Heart left ventricle (tissue), 16 donors: ENCODE measurements at regions not wholly inside any gene's neighbourhood (a gene's known extent, or its start where the extent isn't known, plus 50 kb on each side); places are given as distances from the start of the nearest gene placed in this dataset.

Source experiments
- ATAC-seq, 4 donors: fragments of 200-7000 bp; cut with Tn5 transposase; one replicate each; pipeline ENCODE4 v1.9.1; 2020 to 2022; ENCODE audit warnings: moderate library complexity in 4 of 4, mild to moderate bottlenecking in 3 of 4, moderate number of reproducible peaks in 1 of 4
- DNase-seq, 5 donors: peaks; one replicate each; pipeline ENCODE4 v3.0.0-alpha.2; 2020
- H3K27ac ChIP-seq, 12 donors: fragments of 200-600 bp; sonication (generic) in 4 of 12; one replicate each; pipeline versions ENCODE4 v1.5.0 to v1.8.0; 2016 to 2022; ENCODE audit warnings: mild to moderate bottlenecking in 2 of 12
- H3K27me3 ChIP-seq, 9 donors: fragments of 200-600 bp; sonication (generic) in 2 of 9; one replicate each; pipeline versions ENCODE4 v1.5.1 to v1.8.0; 2016 to 2022; ENCODE audit warnings: mild to moderate bottlenecking in 3 of 9
- H3K36me3 ChIP-seq, 9 donors: fragments of 200-600 bp; sonication (generic) in 2 of 9; one replicate each; pipeline versions ENCODE4 v1.5.0 to v1.8.0; 2018 to 2022; ENCODE audit warnings: mild to moderate bottlenecking in 2 of 9
- H3K4me1 ChIP-seq, 12 donors: fragments of 200-600 bp; sonication (generic) in 4 of 12; one replicate each; pipeline versions ENCODE4 v1.5.0 to v1.8.0; 2016 to 2022; ENCODE audit warnings: mild to moderate bottlenecking in 3 of 12
- H3K4me3 ChIP-seq, 12 donors: fragments of 200-600 bp; sonication (generic) in 4 of 12; one replicate each; pipeline versions ENCODE4 v1.5.0 to v1.8.0; 2017 to 2022; ENCODE audit warnings: mild to moderate bottlenecking in 9 of 12, moderate library complexity in 4 of 12
- H3K9me3 ChIP-seq, 12 donors: fragments of 200-600 bp; sonication (generic) in 4 of 12; one replicate each; pipeline versions ENCODE4 v1.5.0 to v1.8.0; 2016 to 2022; ENCODE audit warnings: mild to moderate bottlenecking in 1 of 12
- POLR2A ChIP-seq, 2 donors: fragments of 450-650 bp; IDR thresholded peaks; one replicate each; pipeline ENCODE4 v1.6.1; 2017; ENCODE audit warnings: antibody characterized with exemption in 2 of 2, mild to moderate bottlenecking in 2 of 2, moderate library complexity in 2 of 2
- WGBS, 4 donors: extraction: QIAGEN DNeasy Blood & Tissue Kit in 2 of 4; methylation state at CpG; one replicate each; pipeline versions ENCODE4 v1.1.5 to v1.1.7; 2013 to 2018; 5-methylcytosine and 5-hydroxymethylcytosine counted together
- intact Hi-C, 10 donors: fragments of 100-400 bp; cut with DNase I; formaldehyde crosslinking; loops; one replicate each; pipeline versions ENCODE4 v1.11.1 to v1.14.2; 2022
- TF ChIP-seq, protein P1 (sequence below), 12 donors: fragments of 200-600 bp; sonication (generic) in 4 of 12; IDR thresholded peaks; one replicate each; pipeline versions ENCODE4 v1.5.0 to v1.8.0; 2018 to 2022; ENCODE audit warnings: antibody characterized with exemption in 12 of 12, mild to moderate bottlenecking in 5 of 12
- donor health status: ischemic (EF 13 %, LVEDD 7.1; RV severe dilation, severe dysfunction).
- donor health status: healthy with polysubstance abuse.
- donor health status: DM: no; HTN: yes; CAD: no.
- donor health status: DM: no; HTN: no; CAD: no.
- donor health status: ischemic (EF 25% LVEDD 6.9; RV normal size, moderate dysfunction).
- donor health status: ischemic (EF 25% LVEDD 5.7; RV mildly dilated, moderate dysfunction).
- donor health status: healthy.
- donor health status: DM: yes; HTN: yes; CAD: no.
- donor health status: ischemic (EF 35%, LVEDD 5.7; RV mildly dilated, moderate dysfunction).
- donor health status: nonischemic (EF 11% LVEDD 7.7; RV severe dilation, severe dysfunction).
- donor health status: DM: yes; HTN: yes; CAD: no.
- donor health status: PGD.
- donor health status: ischemic (EF 29% LVEDD 5.4; RV normal size, mild dysfunction).
- donor health status: nonischemic (EF 23%, LVEDD 6.1; RV moderate dilation, normal function).

DNA sequence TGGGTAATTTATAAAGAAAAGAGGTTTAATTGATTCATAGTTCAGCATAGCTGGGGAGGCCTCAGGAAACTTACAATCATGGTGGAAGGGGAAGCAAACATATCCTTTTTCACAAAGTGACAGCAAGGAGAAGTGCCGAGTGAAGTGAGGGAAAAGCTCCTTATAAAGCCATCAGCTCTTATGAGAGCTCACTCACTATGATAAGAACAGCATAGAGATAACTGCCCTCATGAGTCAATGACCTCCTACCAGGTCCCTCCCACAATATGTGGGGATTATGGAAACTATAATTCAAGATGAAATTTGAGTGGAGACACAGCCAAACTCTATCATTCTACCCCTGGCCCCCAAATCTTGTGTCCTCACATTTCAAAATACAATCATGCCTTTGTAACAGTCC, 115.8 kb upstream of the LAMA2 start:
- 21 to 35% (median 25%) methylated on average over 1 of the region's 1 CpG for WGBS, 4 donors
- H3K4me1 ChIP-seq = no peaks in the 10 kb centered on the region
- TF ChIP-seq, protein P1, sequence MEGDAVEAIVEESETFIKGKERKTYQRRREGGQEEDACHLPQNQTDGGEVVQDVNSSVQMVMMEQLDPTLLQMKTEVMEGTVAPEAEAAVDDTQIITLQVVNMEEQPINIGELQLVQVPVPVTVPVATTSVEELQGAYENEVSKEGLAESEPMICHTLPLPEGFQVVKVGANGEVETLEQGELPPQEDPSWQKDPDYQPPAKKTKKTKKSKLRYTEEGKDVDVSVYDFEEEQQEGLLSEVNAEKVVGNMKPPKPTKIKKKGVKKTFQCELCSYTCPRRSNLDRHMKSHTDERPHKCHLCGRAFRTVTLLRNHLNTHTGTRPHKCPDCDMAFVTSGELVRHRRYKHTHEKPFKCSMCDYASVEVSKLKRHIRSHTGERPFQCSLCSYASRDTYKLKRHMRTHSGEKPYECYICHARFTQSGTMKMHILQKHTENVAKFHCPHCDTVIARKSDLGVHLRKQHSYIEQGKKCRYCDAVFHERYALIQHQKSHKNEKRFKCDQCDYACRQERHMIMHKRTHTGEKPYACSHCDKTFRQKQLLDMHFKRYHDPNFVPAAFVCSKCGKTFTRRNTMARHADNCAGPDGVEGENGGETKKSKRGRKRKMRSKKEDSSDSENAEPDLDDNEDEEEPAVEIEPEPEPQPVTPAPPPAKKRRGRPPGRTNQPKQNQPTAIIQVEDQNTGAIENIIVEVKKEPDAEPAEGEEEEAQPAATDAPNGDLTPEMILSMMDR (IDR thresholded peaks at IDR 0.05) = no peak
- no peak for TF ChIP-seq POLR2A (IDR thresholded peaks at IDR 0.05)
- H3K36me3 ChIP-seq = no peaks in the 10 kb centered on the region
- no peak for DNase-seq
- H3K27ac ChIP-seq = no peak overlapping the region
- peak in 2 of 4 donors; percentile 20 to 55 for ATAC-seq
- H3K27me3 ChIP-seq = no peaks in the 10 kb centered on the region
- no peak overlapping the region for H3K4me3 ChIP-seq
- intact Hi-C loops = no loop called here
- peaks cover 0 to 17% (median 0%) of the 10 kb centered on the region in 12 donors for H3K9me3 ChIP-seq

DNA sequence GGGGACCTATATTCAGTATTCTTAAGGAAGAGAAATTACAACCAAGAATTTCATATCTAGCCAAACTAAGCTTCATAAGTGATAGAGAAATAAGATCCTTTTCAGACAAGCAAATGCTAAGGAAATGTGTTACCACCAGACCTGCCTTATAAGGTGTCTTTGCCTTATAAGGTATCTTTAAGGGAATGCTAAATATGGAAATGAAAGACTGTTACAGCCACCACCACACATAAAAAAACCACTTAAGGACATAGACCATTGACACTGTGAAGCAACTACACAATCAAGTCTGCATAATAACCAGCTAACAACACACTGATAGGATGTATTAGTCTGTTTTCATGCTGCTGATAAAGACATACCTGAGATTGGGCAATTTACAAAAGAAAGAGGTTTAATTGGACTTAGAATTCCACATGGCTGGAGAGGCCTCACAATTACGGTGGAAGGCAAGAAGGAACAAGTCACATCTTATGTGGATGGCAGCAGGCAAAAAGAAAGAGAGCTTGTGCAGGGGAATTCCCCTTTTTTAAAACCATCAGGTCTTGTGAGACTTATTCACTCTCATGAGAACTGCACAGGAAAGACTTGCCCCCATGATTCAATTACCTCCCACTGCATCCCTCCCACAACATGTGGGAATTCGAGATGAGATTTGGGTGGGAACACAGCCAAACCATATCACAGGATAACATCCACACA, 119.2 kb upstream of the LAMA2 start:
- no peak for TF ChIP-seq POLR2A (IDR thresholded peaks at IDR 0.05)
- TF ChIP-seq, protein P1 (IDR thresholded peaks at IDR 0.05) = no peak
- H3K27ac ChIP-seq = no peak overlapping the region
- intact Hi-C loops = no loop called here
- WGBS, 4 donors = 58 to 74% (median 71%) methylated on average over 2 of the region's 2 CpGs
- peaks cover 0 to 11% (median 0%) of the 10 kb centered on the region in 12 donors for H3K9me3 ChIP-seq
- no peak overlapping the region for H3K4me3 ChIP-seq
- H3K36me3 ChIP-seq = no peaks in the 10 kb centered on the region
- no peaks in the 10 kb centered on the region for H3K4me1 ChIP-seq
- H3K27me3 ChIP-seq = no peaks in the 10 kb centered on the region
- ATAC-seq (no peak), DNase-seq (no peak)

DNA sequence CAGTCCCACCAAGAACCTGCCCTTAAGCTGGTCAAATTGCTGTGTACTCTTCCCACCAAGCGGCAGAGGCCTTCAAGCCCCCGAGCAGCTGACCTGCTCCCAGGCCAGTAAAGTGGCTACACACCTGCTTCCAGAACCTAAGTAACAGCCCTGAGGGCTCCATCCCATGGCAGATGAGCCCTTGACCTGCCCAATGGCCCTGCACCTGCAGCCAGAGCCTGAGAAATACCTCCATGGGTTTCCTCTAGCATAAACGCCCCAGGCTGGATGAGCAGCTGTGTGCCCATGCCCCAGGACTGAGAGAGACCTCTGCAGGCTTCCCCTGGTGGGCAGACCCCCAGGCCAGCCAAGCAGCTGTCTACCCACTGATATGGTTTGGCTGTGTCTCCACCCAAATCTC, 123.0 kb upstream of the LAMA2 start:
- Histone ChIP-seq H3K4me1 (peaks cover 0 to 8% (median 2%) of the 10 kb centered on the region in 12 donors), H3K9me3 (no peaks in the 10 kb centered on the region), H3K4me3 (no peak overlapping the region), H3K27me3 (no peaks in the 10 kb centered on the region), H3K36me3 (no peaks in the 10 kb centered on the region), H3K27ac (no peak overlapping the region)
- TF ChIP-seq, protein P1 (IDR thresholded peaks at IDR 0.05) = no peak
- no peak for TF ChIP-seq POLR2A (IDR thresholded peaks at IDR 0.05)
- ATAC-seq = no peak
- no peak for DNase-seq
- 87 to 100% (median 92%) methylated on average over 2 to 3 of the region's 3 CpGs for WGBS, 4 donors
- intact Hi-C loops = no loop called here

DNA sequence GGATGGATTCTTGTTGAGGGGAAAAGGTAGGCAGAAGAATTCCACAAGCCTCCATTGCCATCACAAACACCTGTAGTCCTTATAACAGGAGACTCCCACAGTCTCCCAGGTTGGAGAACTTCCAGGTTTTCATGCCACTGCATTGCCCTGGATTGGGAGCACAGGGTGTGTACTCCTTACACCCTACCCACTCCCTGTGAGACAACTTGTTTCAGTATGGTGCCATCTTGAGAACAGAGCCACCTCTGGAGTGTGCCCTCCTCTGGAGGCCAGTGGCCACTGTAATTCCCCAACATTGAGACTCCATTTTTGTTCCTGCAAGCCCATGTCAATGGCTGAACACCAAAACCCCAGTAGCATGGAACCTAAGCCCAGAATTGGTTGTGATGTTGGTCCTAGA, 123.5 kb upstream of the LAMA2 start:
- no peaks in the 10 kb centered on the region for H3K27me3 ChIP-seq
- no peak overlapping the region for H3K27ac ChIP-seq
- H3K36me3 ChIP-seq = no peaks in the 10 kb centered on the region
- ATAC-seq = peak in 2 of 4 donors; percentile 26 to 37
- TF ChIP-seq, protein P1 (IDR thresholded peaks at IDR 0.05) = no peak
- TF ChIP-seq POLR2A (IDR thresholded peaks at IDR 0.05) = no peak
- peaks cover 0 to 8% (median 2%) of the 10 kb centered on the region in 12 donors for H3K4me1 ChIP-seq
- DNase-seq = no peak
- intact Hi-C loops = no loop called here
- no peak overlapping the region for H3K4me3 ChIP-seq
- no peaks in the 10 kb centered on the region for H3K9me3 ChIP-seq
